Keratinocyte (primary cell): ENCODE measurements at regions not wholly inside any gene's neighbourhood (a gene's known extent, or its start where the extent isn't known, plus 50 kb on each side); places are given as distances from the start of the nearest gene placed in this dataset.

Source experiments
- CTCF ChIP-seq, 3 experiments: IDR thresholded peaks in 1 of 3; conservative IDR thresholded peaks in 1 of 3; optimal IDR thresholded peaks in 1 of 3; 2 replicates in 2 of 3; 3 replicates in 1 of 3; pipeline versions ENCODE3 to v1.5.1; 2011; ENCODE audit warnings: low read length in 3 of 3, mild to moderate bottlenecking in 3 of 3, moderate library complexity in 2 of 3, control low read depth in 1 of 3, inconsistent platforms in 1 of 3; ENCODE audit not compliant: insufficient read depth in 2 of 3; ENCODE audit errors: extremely low read depth in 1 of 3
- EZH2 ChIP-seq: IDR thresholded peaks from one replicate; pipeline ENCODE4 v1.6.1; 2012; ENCODE audit warnings: inconsistent platforms, mild to moderate bottlenecking, low read length, moderate library complexity

- TF ChIP-seq CTCF (optimal IDR thresholded peaks at IDR 0.05 in 1 of 3, IDR thresholded peaks at IDR 0.05 in 1 of 3, conservative IDR thresholded peaks at IDR 0.05 in 1 of 3; ENCODE audit: extremely low read depth in 1 of 3, insufficient read depth in 2 of 3, low read length in 3 of 3), result no peak
- TF ChIP-seq EZH2, result no peak
Observed at GRCh38 chr21:31609081-31609480, 50.4 kb upstream of the SOD1 start.
